GM12878 (cell line): ENCODE measurements at regions not wholly inside any gene's neighbourhood (a gene's known extent, or its start where the extent isn't known, plus 50 kb on each side); places are given as distances from the start of the nearest gene placed in this dataset.

Experiments used
- ATAC-seq: fragments of 200-7000 bp; cut with Tn5 transposase; 3 replicates; pipeline ENCODE4 v1.9.1; 2020; ENCODE audit warnings: mild to moderate bottlenecking, moderate library complexity
- BruUV-seq: library from RNA; stranded (reverse); fragments of 400-500 nt; replicated peaks from 2 replicates; lab custom pipeline; 2021; lab: Mats Ljungman, UMichigan
- CTCF ChIA-PET: fragments of 300-600 bp; sonication (Branson Sonifier 250); formaldehyde crosslinking; extraction: SDS; loops from one replicate; lab custom pipeline; 2021; ENCODE audit warnings: inconsistent platforms; lab: Yijun Ruan, JAX
- POLR2A ChIA-PET: fragments of 350-600 bp; formaldehyde crosslinking; extraction: SDS; loops from one replicate; lab custom pipeline; 2021; ENCODE audit warnings: inconsistent platforms; lab: Charles Lee
- RAD21 ChIA-PET: fragments of 300-600 bp; sonication (Branson Sonifier 250); formaldehyde crosslinking; loops from one replicate; lab custom pipeline; 2023; ENCODE audit warnings: antibody characterized with exemption; ENCODE audit not compliant: unreplicated experiment; lab: Charles Lee
- SMC1A ChIA-PET: fragments of 300-600 bp; sonication (Branson Sonifier 250); formaldehyde crosslinking; loops from one replicate; lab custom pipeline; 2023; ENCODE audit not compliant: unreplicated experiment, uncharacterized antibody; lab: Charles Lee
- DNase-seq: peaks from one replicate; pipeline ENCODE4 v3.0.0-alpha.2; 2011; ENCODE audit warnings: low read depth, low spot score
- FAIRE-seq: peaks from 3 replicates; lab custom pipeline; 2011; peaks lifted over from hg19 to GRCh38; lab: Jason Lieb, UNC
- H2AFZ ChIP-seq: 2 replicates; pipeline ENCODE4 v1.6.0; 2011; ENCODE audit warnings: low read depth, low read length, control low read depth; ENCODE audit not compliant: control insufficient read depth
- H3K27ac ChIP-seq: 2 replicates; pipeline ENCODE4 v1.5.1; 2011; ENCODE audit warnings: control low read depth; ENCODE audit not compliant: control insufficient read depth, insufficient read depth
- H3K27me3 ChIP-seq, 2 experiments: replicated peaks in 1 of 2; 2 replicates each; pipeline versions ENCODE4 v1.6.0 to v1.6.1; 2011; ENCODE audit warnings: low read length in 1 of 2; ENCODE audit not compliant: control insufficient read depth in 2 of 2, insufficient read depth in 2 of 2
- H3K36me3 ChIP-seq, 2 experiments: 2 replicates each; pipeline ENCODE4 v1.5.1; 2011; ENCODE audit warnings: low read length in 1 of 2; ENCODE audit not compliant: control insufficient read depth in 2 of 2, insufficient read depth in 2 of 2
- H3K4me1 ChIP-seq: 2 replicates; pipeline ENCODE4 v1.6.1; 2011; ENCODE audit warnings: mild to moderate bottlenecking, low read length, moderate library complexity, mixed read lengths; ENCODE audit not compliant: control insufficient read depth, insufficient read depth
- H3K4me2 ChIP-seq: 2 replicates; pipeline ENCODE4 v1.6.0; 2011; ENCODE audit warnings: control low read depth; ENCODE audit not compliant: control insufficient read depth, insufficient read depth
- H3K4me3 ChIP-seq: fragments of 200-600 bp; sonication (generic); 2 replicates; pipeline ENCODE4 v1.5.1; 2016
- H3K79me2 ChIP-seq: 2 replicates; pipeline ENCODE4 v1.6.0; 2011; ENCODE audit warnings: low read length; ENCODE audit not compliant: control insufficient read depth, insufficient read depth
- H3K9ac ChIP-seq: 2 replicates; pipeline ENCODE4 v1.8.0; 2011; ENCODE audit warnings: low read length, control low read depth, mixed read lengths; ENCODE audit not compliant: control insufficient read depth, insufficient read depth
- H3K9me3 ChIP-seq: replicated peaks from 3 replicates; pipeline ENCODE4 v1.5.1; 2011; ENCODE audit warnings: mild to moderate bottlenecking, low read length; ENCODE audit not compliant: control insufficient read depth, insufficient read depth
- H4K20me1 ChIP-seq: 2 replicates; pipeline ENCODE4 v1.6.0; 2011; ENCODE audit not compliant: control insufficient read depth, insufficient read depth
- ASH2L ChIP-seq: fragments of 300-600, 200-600 bp; sonication (generic); IDR thresholded peaks from 2 replicates; pipeline ENCODE4 v1.6.1; 2017; ENCODE audit warnings: low read depth, mild to moderate bottlenecking, borderline replicate concordance
- BCL3 ChIP-seq: IDR thresholded peaks from 2 replicates; pipeline ENCODE4 v1.6.1; 2011; ENCODE audit warnings: borderline replicate concordance, low read depth, mild to moderate bottlenecking, moderate library complexity, low read length; ENCODE audit not compliant: insufficient read depth, poor library complexity, severe bottlenecking
- BHLHE40 ChIP-seq, 2 experiments: fragments of 450-650 bp in 1 of 2; IDR thresholded peaks; 2 replicates each; pipeline ENCODE4 v1.6.1; 2011 to 2017; ENCODE audit warnings: low read depth in 2 of 2, borderline replicate concordance in 1 of 2, improper control_type of control experiment in 1 of 2, low read length in 1 of 2, mild to moderate bottlenecking in 1 of 2
- BMI1 ChIP-seq: fragments of 450-650 bp; IDR thresholded peaks from 2 replicates; pipeline ENCODE4 v1.6.1; 2016; ENCODE audit warnings: mild to moderate bottlenecking, moderate library complexity, borderline replicate concordance
- EP300 ChIP-seq, 2 experiments: fragments of 150-350 bp in 1 of 2; IDR thresholded peaks; 2 replicates each; pipeline ENCODE4 v1.6.1; 2011 to 2012; ENCODE audit warnings: low read depth in 2 of 2, low read length in 2 of 2, borderline replicate concordance in 1 of 2, improper control_type of control experiment in 1 of 2, inconsistent platforms in 1 of 2; ENCODE audit not compliant: control insufficient read depth in 1 of 2
- MEF2A ChIP-seq: IDR thresholded peaks from 2 replicates; pipeline ENCODE4 v1.6.1; 2011; ENCODE audit warnings: low read depth, mild to moderate bottlenecking, low read length, moderate library complexity; ENCODE audit not compliant: insufficient read depth
- MYB ChIP-seq: fragments of 150-350 bp; IDR thresholded peaks from 2 replicates; pipeline ENCODE4 v1.6.1; 2014; ENCODE audit warnings: mild to moderate bottlenecking, low read depth, low read length, borderline replicate concordance
- POLR2AphosphoS5 ChIP-seq: IDR thresholded peaks from 2 replicates; pipeline ENCODE4 v1.6.1; 2011; ENCODE audit warnings: mild to moderate bottlenecking, low read length, inconsistent platforms
- PRDM15 ChIP-seq: fragments of 450-650 bp; formaldehyde crosslinking; IDR thresholded peaks from 2 replicates; pipeline ENCODE4 v1.4.0; 2020; ENCODE audit warnings: mild to moderate bottlenecking, moderate library complexity
- RELB ChIP-seq: fragments of 450-650 bp; IDR thresholded peaks from 2 replicates; pipeline ENCODE4 v1.6.1; 2017; ENCODE audit warnings: low read depth, mild to moderate bottlenecking, moderate library complexity
- SMAD1 ChIP-seq: fragments of 450-650 bp; IDR thresholded peaks from 2 replicates; pipeline ENCODE4 v1.6.1; 2018; ENCODE audit warnings: mild to moderate bottlenecking, low read depth; ENCODE audit not compliant: partially characterized antibody
- SRF ChIP-seq, 2 experiments: IDR thresholded peaks; 2 replicates each; pipeline ENCODE4 v1.6.1; 2011; ENCODE audit warnings: low read depth in 2 of 2, low read length in 2 of 2, mild to moderate bottlenecking in 1 of 2, moderate library complexity in 1 of 2
- WGBS: methylation state at CpG from one replicate; pipeline ENCODE4 v1.1.6; 2016; ENCODE audit warnings: low lambda C conversion rate; ENCODE audit not compliant: insufficient replicate concordance, insufficient coverage; ENCODE audit errors: missing lambda C conversion rate; 5-methylcytosine and 5-hydroxymethylcytosine counted together
- in situ Hi-C: fragments of 300-500 bp; cut with MboI; formaldehyde crosslinking; loops from 9 replicates; pipeline ENCODE4 v1.14.3; 2018; ENCODE audit warnings: mixed read lengths
- intact Hi-C: fragments of 100-400 bp; cut with micrococcal nuclease; formaldehyde crosslinking; loops from one replicate; pipeline ENCODE4 v1.14.2; 2022; ENCODE audit not compliant: unreplicated experiment

- FAIRE-seq = no peak
- CTCF ChIA-PET = interaction anchor here (0.6 to 2.2 kb wide), 3 partner anchors 16 to 64 kb away, joined by 3 to 8 read pairs (median 4); no protein-coding TSS in a partner anchor
- Histone ChIP-seq H4K20me1 (no peaks in the 10 kb centered on the region), H3K9ac (no peak overlapping the region), H3K36me3 (no peaks in the 10 kb centered on the region), H2AFZ (no peak overlapping the region), H3K4me2 (no peak overlapping the region), H3K27me3 (peaks cover 2% of the 10 kb centered on the region in 2 experiments; a peak in 1 of 4 replicates), H3K79me2 (no peaks in the 10 kb centered on the region), H3K9me3 (peaks cover 2% of the 10 kb centered on the region; the same call in 2 of the 3 replicates), H3K4me1 (no peaks in the 10 kb centered on the region), H3K27ac (no peak overlapping the region), H3K4me3 (no peak overlapping the region)
- 70% methylated on average over 29 of the region's 29 CpGs for WGBS
- BruUV-seq = no TSS peak
- no peak for ATAC-seq
- RAD21 ChIA-PET = no interaction called here
- POLR2A ChIA-PET = no interaction called here
- SMC1A ChIA-PET = interaction anchor here (0.7 kb wide), 1 partner anchor 78 kb away, joined by 3 read pairs; no protein-coding TSS in a partner anchor
- in situ Hi-C loops (no loop called here), intact Hi-C loops (no loop called here)
- no peak for DNase-seq
- TF ChIP-seq BHLHE40 (IDR thresholded peaks at IDR 0.05; ENCODE audit: borderline replicate concordance in 1 of 2, low read depth in 2 of 2, low read length in 1 of 2) (no peak), MEF2A (no peak), BCL3 (no peak), MYB (no peak), ASH2L (no peak), PRDM15 (CRISPR knock-in tag) (no peak), EP300 (IDR thresholded peaks at IDR 0.05; ENCODE audit: borderline replicate concordance in 1 of 2, control insufficient read depth in 1 of 2, low read depth in 2 of 2, low read length in 2 of 2) (no peak), SRF (IDR thresholded peaks at IDR 0.05; ENCODE audit: low read depth in 2 of 2, low read length in 2 of 2) (no peak), SMAD1 (no peak), POLR2AphosphoS5 (no peak), BMI1 (no peak), RELB (no peak)
Observed at GRCh38 chr6:41408982-41409381, 73.6 kb downstream of the NCR2 start.
